Transverse colon (tissue), 4 donors: ENCODE measurements at regions not wholly inside any gene's neighbourhood (a gene's known extent, or its start where the extent isn't known, plus 50 kb on each side); places are given as distances from the start of the nearest gene placed in this dataset.

Source experiments
- CTCF ChIP-seq, 5 experiments: fragments of 200-600 bp in 3 of 5; fragments of 450-650 bp in 2 of 5; sonication (generic) in 3 of 5; IDR thresholded peaks; 1 replicate in 2 of 5; 2 replicates in 3 of 5; pipeline ENCODE4 v1.5.1; 2016 to 2017; ENCODE audit warnings: antibody characterized with exemption in 5 of 5, inconsistent platforms in 3 of 5, mild to moderate bottlenecking in 2 of 5, moderate library complexity in 1 of 5
- POLR2A ChIP-seq: fragments of 450-650 bp; IDR thresholded peaks from one replicate; pipeline ENCODE4 v1.6.1; 2016; ENCODE audit warnings: antibody characterized with exemption, mild to moderate bottlenecking, moderate library complexity
- POLR2AphosphoS5 ChIP-seq, 3 donors: sonication (generic); formaldehyde crosslinking; IDR thresholded peaks; one replicate each; pipeline ENCODE4 v1.6.1; 2016; ENCODE audit warnings: antibody characterized with exemption in 3 of 3

- no peak for TF ChIP-seq CTCF (IDR thresholded peaks at IDR 0.05)
- TF ChIP-seq POLR2A, result no peak
- no peak for TF ChIP-seq POLR2AphosphoS5 (IDR thresholded peaks at IDR 0.05)
Observed at GRCh38 chr2:120661551-120661950, 74.1 kb upstream of the GLI2 start.
